ENCODE measurements at regions not wholly inside any gene's neighbourhood (a gene's known extent, or its start where the extent isn't known, plus 50 kb on each side); places are given as distances from the start of the nearest gene placed in this dataset.

DNA sequence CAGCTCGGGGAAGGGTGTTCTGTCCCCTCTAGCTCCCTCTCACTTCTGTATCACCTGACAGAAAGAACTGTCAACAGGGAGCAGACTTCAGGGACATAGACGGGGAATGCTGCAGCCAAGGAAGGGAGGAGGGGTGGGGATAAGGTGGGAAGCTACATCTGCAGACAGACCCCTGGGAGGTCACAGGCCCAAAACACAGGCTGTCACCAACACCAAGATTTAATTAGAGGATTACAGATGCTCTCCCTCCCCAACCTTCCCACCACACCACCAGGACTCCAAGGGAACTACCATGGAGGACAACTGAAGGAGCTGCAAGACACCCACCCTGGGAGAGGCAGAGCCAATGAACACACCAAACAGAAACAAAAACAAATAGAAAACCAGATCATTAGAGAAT lies 425.2 kb upstream of the VSTM2A start (continued):
- TF ChIP-seq SP4 (IDR thresholded peaks at IDR 0.05; ENCODE audit: low read length) (no peak), SAP30 (IDR thresholded peaks at IDR 0.05; ENCODE audit: insufficient read depth, insufficient replicate concordance, low read length) (no peak), SRF (IDR thresholded peaks at IDR 0.05; ENCODE audit: low read depth, low read length) (no peak), NRF1 (IDR thresholded peaks at IDR 0.05; ENCODE audit: low read depth, low read length) (no peak)
- TF ChIP-seq, protein P1, sequence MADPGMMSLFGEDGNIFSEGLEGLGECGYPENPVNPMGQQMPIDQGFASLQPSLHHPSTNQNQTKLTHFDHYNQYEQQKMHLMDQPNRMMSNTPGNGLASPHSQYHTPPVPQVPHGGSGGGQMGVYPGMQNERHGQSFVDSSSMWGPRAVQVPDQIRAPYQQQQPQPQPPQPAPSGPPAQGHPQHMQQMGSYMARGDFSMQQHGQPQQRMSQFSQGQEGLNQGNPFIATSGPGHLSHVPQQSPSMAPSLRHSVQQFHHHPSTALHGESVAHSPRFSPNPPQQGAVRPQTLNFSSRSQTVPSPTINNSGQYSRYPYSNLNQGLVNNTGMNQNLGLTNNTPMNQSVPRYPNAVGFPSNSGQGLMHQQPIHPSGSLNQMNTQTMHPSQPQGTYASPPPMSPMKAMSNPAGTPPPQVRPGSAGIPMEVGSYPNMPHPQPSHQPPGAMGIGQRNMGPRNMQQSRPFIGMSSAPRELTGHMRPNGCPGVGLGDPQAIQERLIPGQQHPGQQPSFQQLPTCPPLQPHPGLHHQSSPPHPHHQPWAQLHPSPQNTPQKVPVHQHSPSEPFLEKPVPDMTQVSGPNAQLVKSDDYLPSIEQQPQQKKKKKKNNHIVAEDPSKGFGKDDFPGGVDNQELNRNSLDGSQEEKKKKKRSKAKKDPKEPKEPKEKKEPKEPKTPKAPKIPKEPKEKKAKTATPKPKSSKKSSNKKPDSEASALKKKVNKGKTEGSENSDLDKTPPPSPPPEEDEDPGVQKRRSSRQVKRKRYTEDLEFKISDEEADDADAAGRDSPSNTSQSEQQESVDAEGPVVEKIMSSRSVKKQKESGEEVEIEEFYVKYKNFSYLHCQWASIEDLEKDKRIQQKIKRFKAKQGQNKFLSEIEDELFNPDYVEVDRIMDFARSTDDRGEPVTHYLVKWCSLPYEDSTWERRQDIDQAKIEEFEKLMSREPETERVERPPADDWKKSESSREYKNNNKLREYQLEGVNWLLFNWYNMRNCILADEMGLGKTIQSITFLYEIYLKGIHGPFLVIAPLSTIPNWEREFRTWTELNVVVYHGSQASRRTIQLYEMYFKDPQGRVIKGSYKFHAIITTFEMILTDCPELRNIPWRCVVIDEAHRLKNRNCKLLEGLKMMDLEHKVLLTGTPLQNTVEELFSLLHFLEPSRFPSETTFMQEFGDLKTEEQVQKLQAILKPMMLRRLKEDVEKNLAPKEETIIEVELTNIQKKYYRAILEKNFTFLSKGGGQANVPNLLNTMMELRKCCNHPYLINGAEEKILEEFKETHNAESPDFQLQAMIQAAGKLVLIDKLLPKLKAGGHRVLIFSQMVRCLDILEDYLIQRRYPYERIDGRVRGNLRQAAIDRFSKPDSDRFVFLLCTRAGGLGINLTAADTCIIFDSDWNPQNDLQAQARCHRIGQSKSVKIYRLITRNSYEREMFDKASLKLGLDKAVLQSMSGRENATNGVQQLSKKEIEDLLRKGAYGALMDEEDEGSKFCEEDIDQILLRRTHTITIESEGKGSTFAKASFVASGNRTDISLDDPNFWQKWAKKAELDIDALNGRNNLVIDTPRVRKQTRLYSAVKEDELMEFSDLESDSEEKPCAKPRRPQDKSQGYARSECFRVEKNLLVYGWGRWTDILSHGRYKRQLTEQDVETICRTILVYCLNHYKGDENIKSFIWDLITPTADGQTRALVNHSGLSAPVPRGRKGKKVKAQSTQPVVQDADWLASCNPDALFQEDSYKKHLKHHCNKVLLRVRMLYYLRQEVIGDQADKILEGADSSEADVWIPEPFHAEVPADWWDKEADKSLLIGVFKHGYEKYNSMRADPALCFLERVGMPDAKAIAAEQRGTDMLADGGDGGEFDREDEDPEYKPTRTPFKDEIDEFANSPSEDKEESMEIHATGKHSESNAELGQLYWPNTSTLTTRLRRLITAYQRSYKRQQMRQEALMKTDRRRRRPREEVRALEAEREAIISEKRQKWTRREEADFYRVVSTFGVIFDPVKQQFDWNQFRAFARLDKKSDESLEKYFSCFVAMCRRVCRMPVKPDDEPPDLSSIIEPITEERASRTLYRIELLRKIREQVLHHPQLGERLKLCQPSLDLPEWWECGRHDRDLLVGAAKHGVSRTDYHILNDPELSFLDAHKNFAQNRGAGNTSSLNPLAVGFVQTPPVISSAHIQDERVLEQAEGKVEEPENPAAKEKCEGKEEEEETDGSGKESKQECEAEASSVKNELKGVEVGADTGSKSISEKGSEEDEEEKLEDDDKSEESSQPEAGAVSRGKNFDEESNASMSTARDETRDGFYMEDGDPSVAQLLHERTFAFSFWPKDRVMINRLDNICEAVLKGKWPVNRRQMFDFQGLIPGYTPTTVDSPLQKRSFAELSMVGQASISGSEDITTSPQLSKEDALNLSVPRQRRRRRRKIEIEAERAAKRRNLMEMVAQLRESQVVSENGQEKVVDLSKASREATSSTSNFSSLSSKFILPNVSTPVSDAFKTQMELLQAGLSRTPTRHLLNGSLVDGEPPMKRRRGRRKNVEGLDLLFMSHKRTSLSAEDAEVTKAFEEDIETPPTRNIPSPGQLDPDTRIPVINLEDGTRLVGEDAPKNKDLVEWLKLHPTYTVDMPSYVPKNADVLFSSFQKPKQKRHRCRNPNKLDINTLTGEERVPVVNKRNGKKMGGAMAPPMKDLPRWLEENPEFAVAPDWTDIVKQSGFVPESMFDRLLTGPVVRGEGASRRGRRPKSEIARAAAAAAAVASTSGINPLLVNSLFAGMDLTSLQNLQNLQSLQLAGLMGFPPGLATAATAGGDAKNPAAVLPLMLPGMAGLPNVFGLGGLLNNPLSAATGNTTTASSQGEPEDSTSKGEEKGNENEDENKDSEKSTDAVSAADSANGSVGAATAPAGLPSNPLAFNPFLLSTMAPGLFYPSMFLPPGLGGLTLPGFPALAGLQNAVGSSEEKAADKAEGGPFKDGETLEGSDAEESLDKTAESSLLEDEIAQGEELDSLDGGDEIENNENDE (IDR thresholded peaks at IDR 0.05; ENCODE audit: insufficient replicate concordance, low read length): no peak

All from H1 (cell line).